Activated B cell treated with CpG ODN at 0.5 μM for 24 hours (primary cell): ENCODE measurements at regions not wholly inside any gene's neighbourhood (a gene's known extent, or its start where the extent isn't known, plus 50 kb on each side); places are given as distances from the start of the nearest gene placed in this dataset.

Experiments used
- ATAC-seq: fragments of 200-7000 bp; cut with Tn5 transposase; one replicate; pipeline ENCODE4 v1.10.0; 2021; ENCODE audit warnings: low read depth, mild to moderate bottlenecking, moderate library complexity
- CTCF ChIA-PET: fragments of 350-600 bp; sonication (Branson Sonifier 250); formaldehyde crosslinking; loops from one replicate; lab custom pipeline; 2021; ENCODE audit warnings: antibody characterized with exemption; lab: Charles Lee
- POLR2A ChIA-PET: fragments of 350-600 bp; sonication (Branson Sonifier 250); formaldehyde crosslinking; loops from one replicate; lab custom pipeline; 2021; ENCODE audit warnings: antibody characterized with exemption; lab: Charles Lee
- DNase-seq: peaks from one replicate; pipeline ENCODE4 v3.0.0; 2022
- H3K27ac Mint-ChIP-seq: one replicate; pipeline ENCODE4 v1.8.0; 2020; ENCODE audit warnings: mixed read lengths
- H3K27me3 Mint-ChIP-seq: one replicate; pipeline ENCODE4 v1.8.0; 2021; ENCODE audit warnings: mixed read lengths
- H3K36me3 Mint-ChIP-seq: one replicate; pipeline ENCODE4 v1.8.0; 2021; ENCODE audit warnings: low read depth, mixed read lengths
- H3K4me1 Mint-ChIP-seq: one replicate; pipeline ENCODE4 v1.8.0; 2021; ENCODE audit warnings: mixed read lengths
- H3K4me3 Mint-ChIP-seq: one replicate; pipeline ENCODE4 v1.8.0; 2020; ENCODE audit warnings: mild to moderate bottlenecking, mixed read lengths
- H3K9me3 Mint-ChIP-seq: one replicate; pipeline ENCODE4 v1.8.0; 2020; ENCODE audit warnings: mixed read lengths
- CTCF ChIP-seq: fragments of 200-600 bp; IDR thresholded peaks from one replicate; pipeline ENCODE4 v1.8.0; 2022; ENCODE audit warnings: antibody characterized with exemption, mild to moderate bottlenecking
- intact Hi-C: fragments of 100-400 bp; cut with micrococcal nuclease; formaldehyde crosslinking; loops from one replicate; pipeline ENCODE4 v1.15.1; 2024

GRCh38 chr5:167920589-167920988 lies 370.9 kb upstream of the WWC1 start:
- intact Hi-C loops, result no loop called here
- Mint-ChIP-seq H3K36me3 (no peaks in the 10 kb centered on the region), H3K4me1 (no peaks in the 10 kb centered on the region), H3K27me3 (no peaks in the 10 kb centered on the region), H3K4me3 (no peak overlapping the region), H3K9me3 (peaks cover 4% of the 10 kb centered on the region), H3K27ac (no peak overlapping the region)
- DNase-seq, result no peak
- no peak for TF ChIP-seq CTCF
- POLR2A ChIA-PET, result no interaction called here
- CTCF ChIA-PET, result no interaction called here
- ATAC-seq, result no peak

GRCh38 chr5:167921796-167922195 lies 369.6 kb upstream of the WWC1 start:
- no peaks in the 10 kb centered on the region for H3K4me1 Mint-ChIP-seq
- POLR2A ChIA-PET, result no interaction called here
- no peaks in the 10 kb centered on the region for H3K36me3 Mint-ChIP-seq
- peaks cover 4% of the 10 kb centered on the region for H3K9me3 Mint-ChIP-seq
- intact Hi-C loops, result no loop called here
- H3K27ac Mint-ChIP-seq, result no peak overlapping the region
- CTCF ChIA-PET, result no interaction called here
- DNase-seq (no peak), ATAC-seq (no peak)
- TF ChIP-seq CTCF, result no peak
- no peak overlapping the region for H3K4me3 Mint-ChIP-seq
- H3K27me3 Mint-ChIP-seq, result no peaks in the 10 kb centered on the region

GRCh38 chr5:167923396-167923795 lies 368.0 kb upstream of the WWC1 start:
- H3K4me1 Mint-ChIP-seq, result no peaks in the 10 kb centered on the region
- H3K27ac Mint-ChIP-seq, result no peak overlapping the region
- ChIA-PET CTCF (no interaction called here), POLR2A (no interaction called here)
- no peak overlapping the region for H3K4me3 Mint-ChIP-seq
- no peak for DNase-seq
- no peak for ATAC-seq
- TF ChIP-seq CTCF, result no peak
- H3K9me3 Mint-ChIP-seq, result peaks cover 4% of the 10 kb centered on the region
- intact Hi-C loops, result no loop called here
- no peaks in the 10 kb centered on the region for H3K36me3 Mint-ChIP-seq
- no peaks in the 10 kb centered on the region for H3K27me3 Mint-ChIP-seq

- intact Hi-C loops, result no loop called here
- ChIA-PET CTCF (no interaction called here), POLR2A (no interaction called here)
- no peak for DNase-seq
- ATAC-seq, result no peak
- no peaks in the 10 kb centered on the region for H3K36me3 Mint-ChIP-seq
- no peaks in the 10 kb centered on the region for H3K27me3 Mint-ChIP-seq
- no peak overlapping the region for H3K27ac Mint-ChIP-seq
- no peak overlapping the region for H3K4me3 Mint-ChIP-seq
- H3K4me1 Mint-ChIP-seq, result no peaks in the 10 kb centered on the region
- peaks cover 2% of the 10 kb centered on the region for H3K9me3 Mint-ChIP-seq
- no peak for TF ChIP-seq CTCF
These were observed 361.6 kb upstream of the WWC1 start for GRCh38 chr5:167929841-167930240.

- CTCF ChIA-PET, result no interaction called here
- H3K27ac Mint-ChIP-seq, result no peak overlapping the region
These were observed 356.9 kb upstream of the WWC1 start for GRCh38 chr5:167934551-167934971.

More at GRCh38 chr5:167934551-167934971, 356.9 kb upstream of the WWC1 start:
- ATAC-seq (no peak), DNase-seq (no peak)
- intact Hi-C loops, result no loop called here
- H3K9me3 Mint-ChIP-seq, result no peaks in the 10 kb centered on the region
- H3K4me1 Mint-ChIP-seq, result no peaks in the 10 kb centered on the region
- H3K4me3 Mint-ChIP-seq, result no peak overlapping the region
- TF ChIP-seq CTCF, result no peak
- POLR2A ChIA-PET, result no interaction called here
- H3K27me3 Mint-ChIP-seq, result no peaks in the 10 kb centered on the region
- H3K36me3 Mint-ChIP-seq, result no peaks in the 10 kb centered on the region
